ENCODE measurements at regions not wholly inside any gene's neighbourhood (a gene's known extent, or its start where the extent isn't known, plus 50 kb on each side); places are given as distances from the start of the nearest gene placed in this dataset.
"Not testable (repeated sequence)": the region's sequence is repeated elsewhere in the genome, so short reads cannot be mapped to it uniquely, and the experiment has no call there.

- DNase-seq: no peak
Observed at GRCh38 chr2:145798419-145798818, 1278.5 kb upstream of the ZEB2 start.

GRCh38 chr2:145797692-145798091, 1277.8 kb upstream of the ZEB2 start:
- no peak for DNase-seq

GRCh38 chr2:145792745-145793144, 1272.8 kb upstream of the ZEB2 start:
- DNase-seq: no peak

- DNase-seq: no peak
Observed at GRCh38 chr2:145789636-145790035, 1269.7 kb upstream of the ZEB2 start.

- not testable (repeated sequence) for DNase-seq
Observed at GRCh38 chr2:145787597-145788361, 1267.9 kb upstream of the ZEB2 start.

- DNase-seq: not testable (repeated sequence)
Observed at GRCh38 chr2:145782607-145783006, 1262.7 kb upstream of the ZEB2 start.

GRCh38 chr2:145777914-145778313, 1258.0 kb upstream of the ZEB2 start:
- no peak for DNase-seq

GRCh38 chr2:145777297-145777696, 1257.4 kb upstream of the ZEB2 start:
- no peak for DNase-seq

- no peak for DNase-seq
Observed at GRCh38 chr2:145775591-145775990, 1255.7 kb upstream of the ZEB2 start.

- DNase-seq: no peak
Observed at GRCh38 chr2:145771525-145771924, 1251.6 kb upstream of the ZEB2 start.

GRCh38 chr2:145769011-145769716, 1249.2 kb upstream of the ZEB2 start:
- DNase-seq: no peak

- no peak for DNase-seq
Observed at GRCh38 chr2:145765874-145766273, 1246.0 kb upstream of the ZEB2 start.

GRCh38 chr2:145764631-145765030, 1244.7 kb upstream of the ZEB2 start:
- no peak for DNase-seq

GRCh38 chr2:145760781-145761649, 1241.1 kb upstream of the ZEB2 start:
- no peak for DNase-seq

- DNase-seq: no peak
Observed at GRCh38 chr2:145759228-145759915, 1239.5 kb upstream of the ZEB2 start.

GRCh38 chr2:145757503-145758246, 1237.8 kb upstream of the ZEB2 start:
- DNase-seq: no peak

GRCh38 chr2:145755019-145755837, 1235.3 kb upstream of the ZEB2 start:
- DNase-seq: no peak

GRCh38 chr2:145753966-145754365, 1234.0 kb upstream of the ZEB2 start:
- no peak for DNase-seq

- no peak for DNase-seq
Observed at GRCh38 chr2:145753041-145753608, 1233.2 kb upstream of the ZEB2 start.

GRCh38 chr2:145752091-145752806, 1232.3 kb upstream of the ZEB2 start:
- DNase-seq: peak; percentile 8

Data from GOT3 (cell line).